H1 (cell line): ENCODE measurements at regions not wholly inside any gene's neighbourhood (a gene's known extent, or its start where the extent isn't known, plus 50 kb on each side); places are given as distances from the start of the nearest gene placed in this dataset.

ENCODE experiments used
- CTCF ChIA-PET: fragments of 300-600 bp; sonication (Branson Sonifier 250); formaldehyde crosslinking; loops from one replicate; lab custom pipeline; 2021; ENCODE audit not compliant: partially characterized antibody; lab: Charles Lee
- POLR2A ChIA-PET: fragments of 300-600 bp; sonication (Branson Sonifier 250); formaldehyde crosslinking; loops from one replicate; lab custom pipeline; 2021; ENCODE audit warnings: inconsistent platforms; ENCODE audit not compliant: partially characterized antibody; lab: Charles Lee
- DNase-seq, 2 experiments: peaks; one replicate each; pipeline versions ENCODE4 v3.0.0 to v3.0.0-alpha.2; 2010 to 2022; ENCODE audit warnings: low spot score in 2 of 2, low read depth in 1 of 2, mixed read lengths in 1 of 2
- FAIRE-seq: peaks from 2 replicates; lab custom pipeline; 2011; peaks lifted over from hg19 to GRCh38; lab: Jason Lieb, UNC
- H2AFZ ChIP-seq: 2 replicates; pipeline ENCODE4 v1.8.1; 2012; ENCODE audit warnings: low read length, inconsistent platforms
- H2AK5ac ChIP-seq: 2 replicates; pipeline ENCODE4 v1.6.1; 2013; ENCODE audit warnings: low read depth, low read length
- H2BK120ac ChIP-seq: replicated peaks from 2 replicates; pipeline ENCODE3; 2013; ENCODE audit warnings: low read depth, low read length, inconsistent platforms
- H2BK12ac ChIP-seq: 2 replicates; pipeline ENCODE4 v1.6.1; 2013; ENCODE audit warnings: low read depth, low read length
- H2BK15ac ChIP-seq: 2 replicates; pipeline ENCODE4 v1.6.1; 2013; ENCODE audit warnings: low read length
- H2BK20ac ChIP-seq: 2 replicates; pipeline ENCODE4 v1.6.1; 2013; ENCODE audit warnings: low read length
- H2BK5ac ChIP-seq: 2 replicates; pipeline ENCODE4 v1.6.1; 2013; ENCODE audit warnings: low read depth, low read length
- H3K14ac ChIP-seq: 2 replicates; pipeline ENCODE4 v1.6.1; 2013; ENCODE audit warnings: inconsistent platforms; ENCODE audit not compliant: insufficient read length
- H3K18ac ChIP-seq: 2 replicates; pipeline ENCODE4 v1.6.1; 2013; ENCODE audit warnings: low read length; ENCODE audit errors: extremely low read depth
- H3K23ac ChIP-seq: 2 replicates; pipeline ENCODE4 v1.6.1; 2013; ENCODE audit warnings: inconsistent platforms; ENCODE audit not compliant: insufficient read length
- H3K23me2 ChIP-seq: 2 replicates; pipeline ENCODE4 v1.6.1; 2013; ENCODE audit warnings: low read depth, low read length
- H3K27ac ChIP-seq: 2 replicates; pipeline ENCODE4 v1.6.1; 2011; ENCODE audit warnings: low read depth, low read length, inconsistent platforms
- H3K27me3 ChIP-seq, 4 experiments: replicated peaks in 1 of 4; 1 replicate in 1 of 4; 2 replicates in 3 of 4; pipeline versions ENCODE4 v1.6.1 to v1.8.1; 2011 to 2013; ENCODE audit warnings: low read length in 3 of 4, mild to moderate bottlenecking in 3 of 4, inconsistent platforms in 2 of 4, mixed read lengths in 2 of 4, moderate library complexity in 1 of 4; ENCODE audit not compliant: control insufficient read depth in 3 of 4, insufficient read depth in 3 of 4; ENCODE audit errors: extremely low read depth in 1 of 4
- H3K36me3 ChIP-seq, 4 experiments: 2 replicates each; pipeline versions ENCODE4 v1.6.1 to v1.8.1; 2011 to 2013; ENCODE audit warnings: mild to moderate bottlenecking in 4 of 4, low read length in 3 of 4, moderate library complexity in 2 of 4, control low read depth in 1 of 4, inconsistent platforms in 1 of 4; ENCODE audit not compliant: insufficient read depth in 4 of 4, control insufficient read depth in 2 of 4
- H3K4ac ChIP-seq: replicated peaks from 2 replicates; pipeline ENCODE3; 2013; ENCODE audit warnings: low read length, low read depth, mixed read lengths, inconsistent platforms; ENCODE audit not compliant: insufficient read length
- H3K4me1 ChIP-seq, 4 experiments: replicated peaks in 1 of 4; 1 replicate in 1 of 4; 2 replicates in 3 of 4; pipeline versions ENCODE4 v1.6.1 to v1.8.1; 2011 to 2013; ENCODE audit warnings: low read length in 3 of 4, inconsistent platforms in 2 of 4, mixed read lengths in 1 of 4; ENCODE audit not compliant: insufficient read depth in 4 of 4, control insufficient read depth in 3 of 4
- H3K4me2 ChIP-seq, 2 experiments: 2 replicates each; pipeline versions ENCODE4 v1.6.1 to v1.8.1; 2011 to 2013; ENCODE audit warnings: low read depth in 2 of 2, low read length in 2 of 2, control low read depth in 1 of 2, inconsistent platforms in 1 of 2, mild to moderate bottlenecking in 1 of 2; ENCODE audit not compliant: insufficient read depth in 1 of 2
- H3K4me3 ChIP-seq, 4 experiments: fragments of 200-600, 300-600 bp in 1 of 4; sonication (generic), shearing (Covaris generic), sonication (Bioruptor Twin) in 1 of 4; 2 replicates each; pipeline versions ENCODE4 v1.5.1 to v1.8.1; 2011 to 2016; ENCODE audit warnings: low read length in 4 of 4, low read depth in 3 of 4, control low read depth in 2 of 4, inconsistent platforms in 2 of 4, mild to moderate bottlenecking in 2 of 4, mixed read lengths in 1 of 4, moderate library complexity in 1 of 4; ENCODE audit not compliant: insufficient read depth in 2 of 4; ENCODE audit errors: extremely low read depth in 1 of 4
- H3K56ac ChIP-seq: replicated peaks from 2 replicates; pipeline ENCODE3; 2013; ENCODE audit warnings: low read depth, mild to moderate bottlenecking, mixed read lengths, low read length, inconsistent platforms; ENCODE audit not compliant: insufficient read length
- H3K79me1 ChIP-seq: 2 replicates; pipeline ENCODE4 v1.6.1; 2013; ENCODE audit warnings: low read depth, low read length, control low read depth
- H3K79me2 ChIP-seq, 2 experiments: 2 replicates each; pipeline versions ENCODE4 v1.6.1 to v1.8.1; 2012 to 2013; ENCODE audit warnings: low read length in 2 of 2, mild to moderate bottlenecking in 2 of 2, inconsistent platforms in 1 of 2; ENCODE audit not compliant: insufficient read depth in 2 of 2, control insufficient read depth in 1 of 2
- H3K9ac ChIP-seq, 4 experiments: replicated peaks in 1 of 4; 1 replicate in 1 of 4; 2 replicates in 3 of 4; pipeline versions ENCODE4 v1.6.1 to v1.8.1; 2011 to 2013; ENCODE audit warnings: low read depth in 3 of 4, low read length in 3 of 4, control low read depth in 2 of 4, mild to moderate bottlenecking in 2 of 4, moderate library complexity in 2 of 4, inconsistent platforms in 1 of 4; ENCODE audit errors: extremely low read depth in 1 of 4
- H3K9me3 ChIP-seq, 2 experiments: 2 replicates each; pipeline versions ENCODE4 v1.6.1 to v1.8.1; 2012 to 2013; ENCODE audit warnings: mild to moderate bottlenecking in 2 of 2, moderate library complexity in 2 of 2, control low read depth in 1 of 2, inconsistent platforms in 1 of 2, low read depth in 1 of 2, low read length in 1 of 2, mixed read lengths in 1 of 2; ENCODE audit not compliant: insufficient read depth in 2 of 2
- H4K20me1 ChIP-seq, 2 experiments: replicated peaks in 1 of 2; 2 replicates each; pipeline versions ENCODE3 to v1.8.1; 2011 to 2013; ENCODE audit warnings: inconsistent platforms in 2 of 2, low read length in 2 of 2, mild to moderate bottlenecking in 1 of 2; ENCODE audit not compliant: insufficient read depth in 2 of 2, control insufficient read depth in 1 of 2
- H4K5ac ChIP-seq: 2 replicates; pipeline ENCODE4 v1.6.1; 2013; ENCODE audit warnings: low read length, low read depth, mixed read lengths, inconsistent platforms; ENCODE audit not compliant: insufficient read length
- H4K8ac ChIP-seq: 2 replicates; pipeline ENCODE4 v1.8.0; 2013; ENCODE audit warnings: mild to moderate bottlenecking, moderate library complexity, low read length, inconsistent platforms; ENCODE audit not compliant: insufficient read depth; ENCODE audit errors: extremely low read depth
- H4K91ac ChIP-seq: replicated peaks from 2 replicates; pipeline ENCODE3; 2013; ENCODE audit warnings: low read length, mixed read lengths, inconsistent platforms; ENCODE audit not compliant: insufficient read length
- BACH1 ChIP-seq: IDR thresholded peaks from 2 replicates; pipeline ENCODE4 v1.6.1; 2012; ENCODE audit warnings: low read length, improper control_type of control experiment
- CBX5 ChIP-seq: fragments of 300-800, 300-1000 bp; sonication (generic); IDR thresholded peaks from 2 replicates; pipeline ENCODE4 v1.7.1; 2016; ENCODE audit warnings: antibody characterized with exemption, low read length, low read depth
- CHD2 ChIP-seq: IDR thresholded peaks from 2 replicates; pipeline ENCODE4 v1.6.1; 2012; ENCODE audit warnings: low read length, improper control_type of control experiment
- E2F6 ChIP-seq: IDR thresholded peaks from 2 replicates; pipeline ENCODE4 v1.6.1; 2012; ENCODE audit warnings: inconsistent platforms
- EGR1 ChIP-seq: IDR thresholded peaks from 2 replicates; pipeline ENCODE4 v1.6.1; 2011; ENCODE audit warnings: low read depth, low read length, borderline replicate concordance
- EP300 ChIP-seq, 2 experiments: IDR thresholded peaks; 1 replicate in 1 of 2; 2 replicates in 1 of 2; pipeline ENCODE4 v1.6.1; 2011 to 2012; ENCODE audit warnings: low read depth in 2 of 2, low read length in 2 of 2, mild to moderate bottlenecking in 2 of 2, borderline replicate concordance in 1 of 2, inconsistent platforms in 1 of 2, moderate library complexity in 1 of 2
- HDAC6 ChIP-seq: IDR thresholded peaks from one replicate; pipeline ENCODE4 v1.7.1; 2012; ENCODE audit warnings: low read depth, mild to moderate bottlenecking, inconsistent platforms, low read length, moderate library complexity
- KDM1A ChIP-seq: fragments of 200-600, 300-600 bp; sonication (generic); IDR thresholded peaks from 2 replicates; pipeline ENCODE4 v1.7.1; 2016; ENCODE audit warnings: mild to moderate bottlenecking, low read length, borderline replicate concordance
- MAFK ChIP-seq: IDR thresholded peaks from 2 replicates; pipeline ENCODE4 v1.6.1; 2012; ENCODE audit warnings: low read depth, mild to moderate bottlenecking, improper control_type of control experiment, low read length
- MAX ChIP-seq: IDR thresholded peaks from 2 replicates; pipeline ENCODE4 v1.6.1; 2012; ENCODE audit warnings: inconsistent platforms
- NANOG ChIP-seq: IDR thresholded peaks from 2 replicates; pipeline ENCODE4 v1.6.1; 2011; ENCODE audit warnings: low read length, low read depth, mild to moderate bottlenecking, inconsistent platforms; ENCODE audit not compliant: insufficient read depth, poor library complexity, severe bottlenecking
- RAD21 ChIP-seq, 2 experiments: IDR thresholded peaks in 1 of 2; conservative IDR thresholded peaks in 1 of 2; 2 replicates each; pipeline ENCODE4 v1.6.1; 2011; ENCODE audit warnings: low read depth in 2 of 2, low read length in 2 of 2, improper control_type of control experiment in 1 of 2, inconsistent platforms in 1 of 2, mild to moderate bottlenecking in 1 of 2, moderate library complexity in 1 of 2
- TAF1 ChIP-seq: IDR thresholded peaks from 2 replicates; pipeline ENCODE4 v1.6.1; 2011; ENCODE audit warnings: mild to moderate bottlenecking, low read depth, low read length
- TBP ChIP-seq: IDR thresholded peaks from 2 replicates; pipeline ENCODE4 v1.6.1; 2011; ENCODE audit warnings: low read depth, low read length, improper control_type of control experiment
- WGBS, 2 experiments: shearing (Covaris generic) in 1 of 2; methylation state at CpG; one replicate each; pipeline versions ENCODE4 v1.1.6 to v1.1.7; 2013 to 2015; ENCODE audit warnings: low lambda C conversion rate in 2 of 2, mixed read lengths in 2 of 2, inconsistent platforms in 1 of 2, low coverage in 1 of 2, missing lambda C conversion rate in 1 of 2; ENCODE audit not compliant: insufficient replicate concordance in 2 of 2, insufficient coverage in 1 of 2, insufficient read length in 1 of 2; ENCODE audit errors: extremely low coverage in 1 of 2, missing lambda C conversion rate in 1 of 2; 5-methylcytosine and 5-hydroxymethylcytosine counted together

GRCh38 chr1:121569428-121569827 lies 384.7 kb downstream of the SRGAP2C start:
- DNase-seq (no peak), FAIRE-seq (no peak)
- TF ChIP-seq TBP (no peak), MAFK (no peak), EP300 (IDR thresholded peaks at IDR 0.05; ENCODE audit: borderline replicate concordance in 1 of 2, low read depth in 2 of 2, low read length in 2 of 2) (no peak), HDAC6 (no peak), KDM1A (no peak), RAD21 (IDR thresholded peaks at IDR 0.05 in 1 of 2, conservative IDR thresholded peaks at IDR 0.05 in 1 of 2; ENCODE audit: low read depth in 2 of 2, low read length in 2 of 2) (no peak), TAF1 (no peak), EGR1 (no peak), BACH1 (no peak), NANOG (no peak), MAX (no peak), CHD2 (no peak), CBX5 (no peak), E2F6 (no peak)

More at GRCh38 chr1:121569428-121569827, 384.7 kb downstream of the SRGAP2C start:
- CTCF ChIA-PET: no interaction called here
- no peak overlapping the region for H3K27ac ChIP-seq
- H2AK5ac ChIP-seq: no peak overlapping the region
- H3K4ac ChIP-seq: no peak overlapping the region
- peaks cover 4% of the 10 kb centered on the region in 2 experiments for H3K9me3 ChIP-seq
- POLR2A ChIA-PET: interaction anchor here (0.6 kb wide), 1 partner anchor 50 kb away, joined by 3 read pairs; no protein-coding TSS in a partner anchor
- no peak overlapping the region for H3K18ac ChIP-seq
- H3K79me1 ChIP-seq: no peaks in the 10 kb centered on the region
- H3K4me3 ChIP-seq: no peak overlapping the region
- H2BK20ac ChIP-seq: no peak overlapping the region
- H4K5ac ChIP-seq: no peak overlapping the region
- H3K36me3 ChIP-seq: peaks cover 0 to 7% (median 1%) of the 10 kb centered on the region in 4 experiments; a peak in 3 of 8 replicates
- H3K9ac ChIP-seq: no peak overlapping the region
- H4K91ac ChIP-seq: no peak overlapping the region
- H3K23me2 ChIP-seq: no peaks in the 10 kb centered on the region
- H3K56ac ChIP-seq: no peak overlapping the region
- no peak overlapping the region for H3K4me2 ChIP-seq
- no peaks in the 10 kb centered on the region for H3K79me2 ChIP-seq
- H3K23ac ChIP-seq: no peak overlapping the region
- H3K14ac ChIP-seq: no peak overlapping the region
- no peaks in the 10 kb centered on the region for H3K4me1 ChIP-seq
- 75% methylated on average over 1 of the region's 1 CpG; no CpG with 5 or more reads in 1 of the 2 experiments for WGBS, 2 experiments
- H2BK120ac ChIP-seq: no peak overlapping the region
- no peak overlapping the region for H4K8ac ChIP-seq
- no peak overlapping the region for H2AFZ ChIP-seq
- H2BK12ac ChIP-seq: no peak overlapping the region
- no peaks in the 10 kb centered on the region for H3K27me3 ChIP-seq
- no peak overlapping the region for H2BK5ac ChIP-seq
- H2BK15ac ChIP-seq: no peak overlapping the region
- no peaks in the 10 kb centered on the region for H4K20me1 ChIP-seq
